Right forelimb (tissue), 1 donor: ENCODE measurements at regions not wholly inside any gene's neighbourhood (a gene's known extent, or its start where the extent isn't known, plus 50 kb on each side); places are given as distances from the start of the nearest gene placed in this dataset.
"Not testable (repeated sequence)": the region's sequence is repeated elsewhere in the genome, so short reads cannot be mapped to it uniquely, and the experiment has no call there.

ENCODE experiments used
- DNase-seq: peaks from one replicate; pipeline ENCODE4 v3.0.0-alpha.2; 2018

DNA sequence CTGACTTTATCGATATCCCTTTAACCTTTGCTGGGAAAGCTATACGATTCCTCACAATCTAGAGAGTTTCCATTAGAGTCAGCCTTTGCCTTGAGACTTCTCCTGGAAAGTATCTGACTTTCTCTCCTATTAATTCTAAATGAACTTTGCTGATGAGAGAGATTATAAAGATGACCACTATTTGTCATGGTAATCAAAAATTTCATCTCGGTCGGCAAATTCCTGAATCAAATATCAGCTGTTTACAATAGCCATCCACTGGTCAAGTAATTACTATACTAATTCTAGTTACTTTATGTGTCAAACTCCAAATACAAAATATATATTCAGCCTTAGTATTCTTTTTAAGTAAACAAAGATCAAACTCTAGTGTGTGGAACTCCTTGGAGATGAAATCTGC lies 164.4 kb upstream of the ITGA1 start:
- no peak for DNase-seq

- no peak for DNase-seq
These were observed 163.4 kb upstream of the ITGA1 start for GRCh38 chr5:52624291-52624690.

DNA sequence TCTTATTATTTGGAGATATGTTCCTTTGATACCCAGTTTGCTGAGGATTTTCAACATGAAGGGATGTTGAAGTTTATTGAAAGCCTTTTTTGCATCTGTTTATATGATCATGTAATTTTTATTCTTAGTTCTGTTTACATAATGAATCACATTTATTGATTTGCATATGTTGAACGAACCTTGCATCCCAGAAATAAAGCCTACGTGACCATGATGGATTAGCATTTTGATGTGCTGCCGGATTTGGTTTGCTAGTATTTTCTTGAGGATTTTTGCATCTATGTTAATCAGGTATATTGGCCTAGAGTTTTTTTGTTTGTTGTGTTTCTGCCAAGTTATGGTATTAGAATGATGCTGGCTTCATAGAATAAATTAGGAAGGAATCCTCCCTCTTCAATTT lies 161.4 kb upstream of the ITGA1 start:
- DNase-seq = no peak

- DNase-seq = no peak
These were observed 160.0 kb upstream of the ITGA1 start for GRCh38 chr5:52627740-52628139.

GRCh38 chr5:52632281-52632680 lies 155.4 kb upstream of the ITGA1 start:
- no peak for DNase-seq

- not testable (repeated sequence) for DNase-seq
These were observed 153.5 kb upstream of the ITGA1 start for GRCh38 chr5:52634171-52634570.

DNA sequence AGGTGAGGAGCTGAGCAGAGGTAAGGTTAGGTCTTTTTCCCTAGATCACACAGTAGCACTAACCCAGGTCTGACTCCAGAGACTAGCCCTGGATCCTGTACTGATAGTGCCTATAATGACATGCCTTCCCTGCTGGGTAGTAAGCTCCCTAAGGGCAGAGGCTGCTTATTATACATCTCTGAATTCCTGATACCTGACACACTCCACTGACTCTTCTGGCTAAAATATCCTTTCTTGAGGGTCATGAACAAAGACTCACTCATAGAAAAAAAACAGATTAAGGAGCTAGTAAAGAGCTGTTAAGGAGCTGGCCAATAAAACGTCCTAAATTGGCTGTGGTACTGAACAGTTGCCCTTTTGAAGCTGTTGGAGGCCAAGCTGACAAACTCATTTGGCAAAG lies 149.0 kb upstream of the ITGA1 start:
- DNase-seq = no peak

GRCh38 chr5:52648726-52649125 lies 139.0 kb upstream of the ITGA1 start:
- no peak for DNase-seq

- DNase-seq = no peak
These were observed 132.6 kb upstream of the ITGA1 start for GRCh38 chr5:52655163-52655562.

- DNase-seq = no peak
These were observed 131.0 kb upstream of the ITGA1 start for GRCh38 chr5:52656569-52657246.

DNA sequence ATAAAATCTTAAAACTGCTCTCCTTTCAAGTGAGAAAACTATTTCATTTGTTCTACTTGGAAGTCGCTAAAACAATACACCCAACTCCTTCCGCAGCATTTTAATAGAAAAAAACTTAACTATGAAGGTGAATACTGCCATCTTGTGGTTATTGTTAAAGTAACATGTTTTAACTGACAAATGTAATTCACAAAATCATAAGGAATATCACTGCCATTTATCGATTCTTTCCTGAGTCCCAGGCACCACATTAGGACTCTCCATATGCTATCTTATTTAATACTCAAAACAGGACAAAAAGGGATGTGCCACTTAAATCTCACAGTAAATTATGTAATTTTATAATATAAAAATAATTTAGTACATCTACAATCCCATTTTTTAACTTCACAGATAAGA lies 130.5 kb upstream of the ITGA1 start:
- no peak for DNase-seq

DNA sequence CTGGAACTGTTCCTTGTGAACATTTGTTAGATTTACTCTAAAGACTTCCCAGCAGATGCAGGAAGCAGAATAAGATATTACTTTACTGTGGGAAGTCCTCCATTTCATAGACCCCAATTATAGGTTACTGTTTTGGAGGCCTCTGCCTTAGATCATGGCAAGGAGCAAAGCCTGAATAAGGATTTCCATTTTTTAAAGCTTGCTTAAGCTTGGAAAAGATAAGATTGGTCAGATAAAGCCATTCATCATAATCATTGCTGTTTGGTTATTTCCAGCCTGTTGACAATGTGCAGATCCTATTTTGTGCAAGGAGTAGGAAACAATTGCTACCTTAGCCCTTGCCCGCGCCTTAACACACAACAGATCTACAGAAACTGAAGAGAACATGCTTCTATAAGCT lies 129.5 kb upstream of the ITGA1 start:
- DNase-seq = no peak

- no peak for DNase-seq
These were observed 127.1 kb upstream of the ITGA1 start for GRCh38 chr5:52660621-52661020.

GRCh38 chr5:52661903-52662595 lies 125.7 kb upstream of the ITGA1 start:
- no peak for DNase-seq

DNA sequence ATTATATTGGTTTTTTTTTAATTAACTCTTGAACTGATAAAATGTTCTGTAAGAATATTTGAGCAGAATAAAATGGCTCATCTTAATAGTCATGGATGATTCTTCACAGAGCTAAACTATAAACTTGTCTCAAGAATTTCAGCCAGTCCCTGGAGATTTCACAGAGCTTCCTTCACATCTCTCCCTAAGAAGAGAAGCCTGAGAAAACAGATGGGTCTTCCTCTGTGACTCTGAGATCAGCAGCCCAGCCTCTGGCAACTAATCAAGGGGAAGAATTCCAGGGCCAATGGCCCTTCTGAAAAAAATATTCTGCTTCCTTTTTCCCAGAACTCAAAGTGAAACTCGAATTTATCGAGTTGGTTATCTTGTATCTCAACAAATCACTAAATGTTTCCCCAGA lies 122.2 kb upstream of the ITGA1 start:
- no peak for DNase-seq

DNA sequence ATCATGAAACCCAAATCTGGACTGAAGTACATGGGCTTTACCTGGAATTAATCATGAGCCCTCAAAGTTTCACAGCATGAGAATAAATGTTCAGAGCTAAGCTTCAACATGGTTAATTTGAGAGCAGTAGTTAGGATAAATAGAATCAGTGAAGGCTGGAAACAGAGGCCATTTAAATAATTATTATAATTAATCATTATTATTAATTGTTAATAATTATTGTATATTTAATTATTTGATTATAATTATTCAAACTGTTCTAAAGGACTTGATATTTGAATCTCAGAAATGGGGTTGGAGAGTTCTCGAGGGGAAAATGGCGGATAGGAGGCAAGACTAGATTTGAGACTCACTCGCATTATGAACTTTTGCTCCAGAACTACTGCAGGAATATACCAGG lies 119.6 kb upstream of the ITGA1 start:
- no peak for DNase-seq

DNA sequence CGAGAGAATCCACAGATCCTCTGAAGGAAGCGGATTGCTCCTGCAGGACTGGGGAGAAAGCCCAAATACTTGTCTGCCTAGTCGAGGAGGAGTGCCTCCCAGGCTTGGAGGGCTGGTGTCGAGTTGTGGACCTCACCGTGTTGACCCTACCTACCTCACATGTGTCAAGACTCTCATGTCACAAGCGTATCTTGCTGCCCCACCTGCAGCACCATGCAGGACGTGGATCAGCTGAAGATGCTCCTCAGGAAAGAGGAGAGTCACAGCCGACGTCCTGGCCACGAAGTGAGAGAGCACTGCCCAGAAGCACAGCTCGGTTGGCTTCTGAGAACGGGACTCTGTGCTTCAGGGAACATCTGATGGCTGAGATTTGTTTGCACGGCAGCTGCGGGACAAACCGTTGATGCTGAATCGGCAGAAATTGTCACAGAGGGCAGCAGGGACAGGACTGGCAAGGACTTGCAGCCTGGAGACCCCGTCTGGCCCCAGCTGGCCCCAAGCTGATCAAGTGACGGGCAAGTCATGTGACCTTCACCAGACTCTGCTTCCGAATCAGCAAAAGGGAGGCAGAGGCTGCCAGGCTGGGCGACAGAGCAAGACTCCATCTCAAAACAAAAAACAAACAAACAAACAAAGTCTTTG lies 119.1 kb upstream of the ITGA1 start:
- DNase-seq = no peak

DNA sequence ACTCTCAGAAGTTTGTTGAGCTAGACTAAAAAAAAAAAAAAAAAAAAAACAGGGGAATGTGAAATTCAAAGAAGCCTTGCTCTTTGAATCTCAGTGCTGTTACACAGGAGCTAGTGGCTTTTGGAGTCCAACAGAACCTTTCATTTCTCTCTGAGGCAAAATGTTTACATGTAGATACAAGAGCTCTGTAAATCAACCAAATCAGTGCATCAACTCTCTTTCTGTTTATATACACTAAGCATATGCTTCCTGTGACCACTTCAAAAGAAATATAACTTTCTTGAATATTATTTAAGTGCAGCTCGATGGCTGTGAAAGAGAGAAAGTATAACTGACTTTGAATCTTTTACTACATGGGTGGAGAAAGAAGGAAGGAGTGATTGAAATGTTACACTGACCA lies 115.3 kb upstream of the ITGA1 start:
- no peak for DNase-seq

DNA sequence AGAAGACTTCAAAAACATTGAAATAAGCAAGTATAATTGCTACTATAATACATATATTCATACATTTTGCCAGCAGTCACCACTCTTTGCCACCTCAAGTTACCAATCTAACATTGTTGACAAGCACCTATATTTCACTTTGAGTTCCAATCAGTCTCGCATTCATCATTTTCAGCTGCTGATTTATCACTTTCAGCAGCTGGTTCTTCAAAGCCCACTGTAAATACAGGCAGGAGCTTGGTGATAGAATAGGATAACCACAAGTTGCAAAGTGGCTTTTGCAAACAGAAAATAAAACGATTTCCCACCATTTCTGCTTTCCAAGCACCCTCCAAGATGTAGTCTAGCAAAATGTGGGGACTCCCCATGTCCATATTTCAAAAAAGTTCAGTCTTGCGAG lies 114.2 kb upstream of the ITGA1 start:
- no peak for DNase-seq

GRCh38 chr5:52674815-52675545 lies 112.7 kb upstream of the ITGA1 start:
- no peak for DNase-seq

DNA sequence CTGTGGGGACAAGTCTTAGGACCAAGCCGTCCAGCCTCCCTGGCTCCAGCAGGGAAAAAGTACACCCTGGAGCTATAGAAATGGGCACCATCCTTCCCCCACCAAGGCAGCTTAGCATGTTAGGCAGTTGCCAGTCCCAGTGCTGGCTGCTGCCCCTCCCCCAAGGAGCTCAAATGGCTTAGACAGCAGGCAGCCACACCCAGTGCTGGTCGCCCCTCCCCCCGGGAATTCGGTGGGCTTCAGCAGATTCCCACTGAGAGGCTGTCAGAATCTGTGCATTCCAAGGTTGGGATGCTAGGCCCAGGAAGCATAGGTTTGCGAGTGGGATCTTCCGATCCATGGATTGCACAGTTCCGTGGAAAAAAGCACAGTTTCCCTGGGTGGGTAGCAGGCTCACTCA lies 105.2 kb upstream of the ITGA1 start:
- DNase-seq = no peak

DNA sequence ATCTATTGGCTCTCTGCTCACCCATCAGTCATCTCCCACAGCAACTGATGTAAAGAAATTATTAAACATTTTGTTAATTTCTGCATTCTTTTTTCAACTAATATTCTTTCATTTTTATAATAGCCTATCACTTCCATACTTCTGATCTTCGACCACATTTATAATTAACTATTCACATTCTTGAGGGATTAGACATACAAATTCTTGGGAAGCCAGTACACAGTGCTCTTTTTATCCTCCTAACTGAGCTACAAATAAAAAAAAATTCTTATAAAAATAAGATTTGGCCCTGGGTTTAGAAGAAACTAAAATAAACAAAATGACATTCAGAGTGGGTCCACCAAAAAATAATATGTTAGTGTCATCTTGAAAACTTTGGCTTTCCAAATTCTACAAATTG lies 103.7 kb upstream of the ITGA1 start:
- DNase-seq = no peak

- DNase-seq = no peak
These were observed 102.2 kb upstream of the ITGA1 start for GRCh38 chr5:52685566-52685965.

GRCh38 chr5:52685971-52686370 lies 101.7 kb upstream of the ITGA1 start:
- no peak for DNase-seq
